ENCODE measurements at regions not wholly inside any gene's neighbourhood (a gene's known extent, or its start where the extent isn't known, plus 50 kb on each side); places are given as distances from the start of the nearest gene placed in this dataset.

GRCh38 chr1:229180161-229180560 lies 90.8 kb upstream of the RAB4A start:
- no peaks in the 10 kb centered on the region for H3K9me3 ChIP-seq (ENCODE audit: insufficient read depth, low read depth)
- H3K36me3 ChIP-seq (ENCODE audit: low read depth): no peaks in the 10 kb centered on the region
- no peak overlapping the region for H3K27ac ChIP-seq
- H3K4me1 ChIP-seq (replicated peaks; ENCODE audit: insufficient read depth): no peaks in the 10 kb centered on the region
- POLR2A ChIA-PET (ENCODE audit: unreplicated experiment): no interaction called here
- intact Hi-C loops (cut with micrococcal nuclease; ENCODE audit: unreplicated experiment): no loop called here
- no peak overlapping the region for H3K4me3 ChIP-seq
- peaks cover 9% of the 10 kb centered on the region for H3K27me3 ChIP-seq (ENCODE audit: insufficient read depth, low read depth)
- no peak for DNase-seq
- H3K79me2 ChIP-seq (ENCODE audit: low read depth): no peaks in the 10 kb centered on the region
- no peak overlapping the region for H3K4me2 ChIP-seq
- no peaks in the 10 kb centered on the region for H3F3A ChIP-seq (ENCODE audit: insufficient read depth, low read depth)
- no peaks in the 10 kb centered on the region for H3K9me2 ChIP-seq (ENCODE audit: insufficient read depth)
- no peak overlapping the region for H2AFZ ChIP-seq
- TF ChIP-seq EZH2 (IDR thresholded peaks at IDR 0.05; ENCODE audit: low read depth) (no peak), CTCF (conservative IDR thresholded peaks at IDR 0.05) (no peak)
- CTCF ChIA-PET: no interaction called here
- H4K20me1 ChIP-seq (ENCODE audit: insufficient read depth): no peaks in the 10 kb centered on the region
- no TSS peak for BruUV-seq (replicated peaks)

GRCh38 chr1:229181419-229181818 lies 89.5 kb upstream of the RAB4A start:
- Histone ChIP-seq H3K4me2 (no peak overlapping the region), H3K9me3 (ENCODE audit: insufficient read depth, low read depth) (no peaks in the 10 kb centered on the region), H3K36me3 (ENCODE audit: low read depth) (no peaks in the 10 kb centered on the region), H3K4me3 (no peak overlapping the region), H3K9me2 (ENCODE audit: insufficient read depth) (no peaks in the 10 kb centered on the region), H4K20me1 (ENCODE audit: insufficient read depth) (no peaks in the 10 kb centered on the region), H3K27me3 (ENCODE audit: insufficient read depth, low read depth) (peaks cover 9% of the 10 kb centered on the region; the same call in 1 of the 2 replicates), H2AFZ (no peak overlapping the region), H3K4me1 (replicated peaks; ENCODE audit: insufficient read depth) (no peaks in the 10 kb centered on the region), H3K79me2 (ENCODE audit: low read depth) (no peaks in the 10 kb centered on the region), H3K27ac (no peak overlapping the region), H3F3A (ENCODE audit: insufficient read depth, low read depth) (no peaks in the 10 kb centered on the region)
- TF ChIP-seq CTCF (conservative IDR thresholded peaks at IDR 0.05) (no peak), EZH2 (IDR thresholded peaks at IDR 0.05; ENCODE audit: low read depth) (no peak)
- intact Hi-C loops (cut with micrococcal nuclease; ENCODE audit: unreplicated experiment): no loop called here
- no TSS peak for BruUV-seq (replicated peaks)
- POLR2A ChIA-PET (ENCODE audit: unreplicated experiment): no interaction called here
- CTCF ChIA-PET: no interaction called here
- no peak for DNase-seq

GRCh38 chr1:229183588-229183987 lies 87.3 kb upstream of the RAB4A start:
- no peaks in the 10 kb centered on the region for H3K79me2 ChIP-seq (ENCODE audit: low read depth)
- no TSS peak for BruUV-seq (replicated peaks)

More at GRCh38 chr1:229183588-229183987, 87.3 kb upstream of the RAB4A start:
- Histone ChIP-seq H3K27me3 (ENCODE audit: insufficient read depth, low read depth) (peaks cover 6% of the 10 kb centered on the region; the same call in 1 of the 2 replicates), H3K9me3 (ENCODE audit: insufficient read depth, low read depth) (no peaks in the 10 kb centered on the region), H3F3A (ENCODE audit: insufficient read depth, low read depth) (no peaks in the 10 kb centered on the region), H3K4me3 (no peak overlapping the region), H4K20me1 (ENCODE audit: insufficient read depth) (no peaks in the 10 kb centered on the region), H2AFZ (no peak overlapping the region), H3K36me3 (ENCODE audit: low read depth) (no peaks in the 10 kb centered on the region), H3K4me2 (no peak overlapping the region), H3K27ac (no peak overlapping the region), H3K9me2 (ENCODE audit: insufficient read depth) (no peaks in the 10 kb centered on the region), H3K4me1 (replicated peaks; ENCODE audit: insufficient read depth) (no peaks in the 10 kb centered on the region)
- TF ChIP-seq CTCF (conservative IDR thresholded peaks at IDR 0.05) (no peak), EZH2 (IDR thresholded peaks at IDR 0.05; ENCODE audit: low read depth) (no peak)
- ChIA-PET POLR2A (ENCODE audit: unreplicated experiment) (no interaction called here), CTCF (no interaction called here)
- no peak for DNase-seq
- intact Hi-C loops (cut with micrococcal nuclease; ENCODE audit: unreplicated experiment): no loop called here

Data from PC-9 (cell line).